Type B pancreatic cell (in vitro differentiated cells): ENCODE measurements at regions not wholly inside any gene's neighbourhood (a gene's known extent, or its start where the extent isn't known, plus 50 kb on each side); places are given as distances from the start of the nearest gene placed in this dataset.

Experiments used
- DNase-seq: peaks from one replicate; pipeline ENCODE4 v3.0.0; 2021; ENCODE audit warnings: mixed read lengths; ENCODE audit not compliant: unreplicated experiment; ENCODE audit errors: extremely low spot score
- H3K27ac Mint-ChIP-seq: 2 replicates; pipeline ENCODE4 v1.8.0; 2021; ENCODE audit warnings: mild to moderate bottlenecking, mixed read lengths
- H3K27me3 Mint-ChIP-seq: 2 replicates; pipeline ENCODE4 v1.8.0; 2021; ENCODE audit warnings: mixed read lengths
- H3K36me3 Mint-ChIP-seq: 2 replicates; pipeline ENCODE4 v1.8.0; 2021; ENCODE audit warnings: mixed read lengths
- H3K4me1 Mint-ChIP-seq: one replicate; pipeline ENCODE4 v1.8.0; 2021; ENCODE audit warnings: mixed read lengths; ENCODE audit not compliant: unreplicated experiment
- H3K4me3 Mint-ChIP-seq: 2 replicates; pipeline ENCODE4 v1.8.0; 2021; ENCODE audit warnings: mild to moderate bottlenecking, mixed read lengths
- H3K9me3 Mint-ChIP-seq: 2 replicates; pipeline ENCODE4 v1.8.0; 2021; ENCODE audit warnings: mixed read lengths
- CTCF ChIP-seq: fragments of 200-600 bp; sonication (generic); conservative IDR thresholded peaks from 2 replicates; pipeline ENCODE4 v1.5.0; 2021; ENCODE audit warnings: antibody characterized with exemption, mild to moderate bottlenecking

- no peak for DNase-seq
- TF ChIP-seq CTCF = no peak
- H3K27me3 Mint-ChIP-seq = no peaks in the 10 kb centered on the region
- no peaks in the 10 kb centered on the region for H3K36me3 Mint-ChIP-seq
- H3K4me1 Mint-ChIP-seq = no peaks in the 10 kb centered on the region
- no peak overlapping the region for H3K4me3 Mint-ChIP-seq
- H3K27ac Mint-ChIP-seq = no peak overlapping the region
- no peaks in the 10 kb centered on the region for H3K9me3 Mint-ChIP-seq
Measured at GRCh38 chr18:64707052-64707451, 558.2 kb upstream of the LINC00305 start.

DNA sequence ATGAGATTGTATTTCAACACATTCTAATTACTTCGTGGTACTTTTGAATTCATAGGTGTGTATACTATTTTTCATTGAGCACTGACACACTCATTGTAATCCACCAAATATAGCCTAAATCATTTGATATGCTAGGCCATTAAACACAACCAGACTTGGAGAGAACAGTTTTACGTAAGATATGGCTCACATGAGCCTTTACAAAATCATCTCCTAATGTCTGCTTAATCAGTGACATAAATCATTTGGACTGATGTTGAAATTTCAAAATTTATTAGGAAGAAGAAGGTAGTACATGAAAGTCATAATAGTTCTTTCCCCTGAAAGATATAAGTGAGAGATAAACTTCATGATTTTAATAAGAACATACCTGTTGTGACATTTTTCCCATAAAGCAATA lies 550.2 kb upstream of the LINC00305 start:
- no peak overlapping the region for H3K27ac Mint-ChIP-seq
- no peak overlapping the region for H3K4me3 Mint-ChIP-seq
- no peak for TF ChIP-seq CTCF
- no peaks in the 10 kb centered on the region for H3K36me3 Mint-ChIP-seq
- no peaks in the 10 kb centered on the region for H3K27me3 Mint-ChIP-seq
- H3K9me3 Mint-ChIP-seq = no peaks in the 10 kb centered on the region
- DNase-seq = no peak
- H3K4me1 Mint-ChIP-seq = no peaks in the 10 kb centered on the region

GRCh38 chr18:64695851-64696553 lies 547.1 kb upstream of the LINC00305 start:
- TF ChIP-seq CTCF = no peak
- DNase-seq = no peak
- Mint-ChIP-seq H3K27ac (no peak overlapping the region), H3K27me3 (no peaks in the 10 kb centered on the region), H3K36me3 (no peaks in the 10 kb centered on the region), H3K4me3 (no peak overlapping the region), H3K9me3 (no peaks in the 10 kb centered on the region), H3K4me1 (no peaks in the 10 kb centered on the region)

DNA sequence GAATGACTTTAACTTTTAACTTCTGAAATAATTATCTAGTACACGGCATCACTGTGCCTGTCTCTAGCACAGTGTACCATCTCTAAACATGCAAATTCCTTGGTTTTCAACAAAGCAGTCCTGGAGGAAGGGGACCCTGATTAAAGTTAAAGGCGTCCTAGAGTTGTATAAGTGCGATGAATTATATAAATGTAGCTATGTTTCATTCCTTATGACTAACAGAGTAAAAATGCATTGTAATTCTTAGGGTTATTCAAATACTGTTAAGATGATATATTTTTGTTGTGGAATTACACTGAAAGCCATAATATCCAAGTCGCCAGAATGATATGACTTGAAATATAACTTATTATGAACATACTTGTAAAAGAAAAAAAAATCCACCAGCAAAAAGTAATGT lies 544.9 kb upstream of the LINC00305 start:
- no peaks in the 10 kb centered on the region for H3K36me3 Mint-ChIP-seq
- no peak for TF ChIP-seq CTCF
- no peak for DNase-seq
- no peak overlapping the region for H3K27ac Mint-ChIP-seq
- H3K4me3 Mint-ChIP-seq = no peak overlapping the region
- no peaks in the 10 kb centered on the region for H3K4me1 Mint-ChIP-seq
- no peaks in the 10 kb centered on the region for H3K9me3 Mint-ChIP-seq
- H3K27me3 Mint-ChIP-seq = no peaks in the 10 kb centered on the region

GRCh38 chr18:64692826-64693225 lies 543.9 kb upstream of the LINC00305 start:
- no peaks in the 10 kb centered on the region for H3K9me3 Mint-ChIP-seq
- H3K4me3 Mint-ChIP-seq = no peak overlapping the region
- TF ChIP-seq CTCF = no peak
- H3K27ac Mint-ChIP-seq = no peak overlapping the region
- DNase-seq = no peak
- H3K27me3 Mint-ChIP-seq = no peaks in the 10 kb centered on the region
- H3K36me3 Mint-ChIP-seq = no peaks in the 10 kb centered on the region
- H3K4me1 Mint-ChIP-seq = no peaks in the 10 kb centered on the region

DNA sequence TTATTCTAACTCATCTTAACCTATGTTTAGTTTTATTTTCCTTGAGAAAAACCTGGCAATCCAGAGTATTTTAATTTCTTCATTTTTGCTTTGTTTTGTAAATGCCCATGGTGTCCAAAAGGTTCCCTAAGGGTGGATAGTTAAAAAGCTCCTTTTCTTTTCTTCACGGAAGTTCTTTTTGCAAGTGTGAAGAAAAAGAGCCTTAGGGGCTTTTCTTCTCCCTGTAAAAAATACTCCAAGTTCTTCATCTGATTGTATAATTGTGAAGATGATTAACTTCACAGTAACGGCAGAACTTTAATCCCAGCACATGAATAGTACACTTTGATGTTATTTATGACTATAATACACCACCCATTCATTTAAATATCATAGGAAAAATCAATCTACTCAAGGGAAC lies 530.2 kb upstream of the LINC00305 start:
- no peaks in the 10 kb centered on the region for H3K4me1 Mint-ChIP-seq

More for the DNA sequence above, 530.2 kb upstream of the LINC00305 start:
- no peaks in the 10 kb centered on the region for H3K36me3 Mint-ChIP-seq
- no peak overlapping the region for H3K27ac Mint-ChIP-seq
- TF ChIP-seq CTCF = no peak
- DNase-seq = no peak
- no peak overlapping the region for H3K4me3 Mint-ChIP-seq
- peaks cover 4% of the 10 kb centered on the region for H3K9me3 Mint-ChIP-seq
- no peaks in the 10 kb centered on the region for H3K27me3 Mint-ChIP-seq
